ENCODE measurements at regions not wholly inside any gene's neighbourhood (a gene's known extent, or its start where the extent isn't known, plus 50 kb on each side); places are given as distances from the start of the nearest gene placed in this dataset.

DNA sequence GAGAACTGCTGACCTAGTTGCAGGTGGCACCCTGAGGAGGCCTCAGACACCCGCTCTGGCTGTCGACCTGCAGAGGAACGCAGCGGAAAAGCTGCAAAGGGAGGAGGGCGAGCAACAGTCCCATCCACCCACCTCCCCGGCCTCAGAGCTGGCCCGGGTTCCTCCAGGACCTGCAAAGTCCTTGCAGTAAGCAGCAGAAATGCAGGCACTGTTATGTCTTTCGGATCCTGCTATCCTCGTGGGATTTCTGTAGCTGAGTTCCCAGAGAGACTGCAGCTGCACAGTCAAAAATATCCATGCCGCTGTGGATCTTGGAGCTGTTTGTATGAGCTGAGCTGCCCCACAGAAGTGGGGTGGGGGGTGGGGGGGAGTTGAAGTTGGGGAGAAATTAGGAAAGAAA, 251.3 kb downstream of the ANKRD60 start:
- TF ChIP-seq, protein P1, sequence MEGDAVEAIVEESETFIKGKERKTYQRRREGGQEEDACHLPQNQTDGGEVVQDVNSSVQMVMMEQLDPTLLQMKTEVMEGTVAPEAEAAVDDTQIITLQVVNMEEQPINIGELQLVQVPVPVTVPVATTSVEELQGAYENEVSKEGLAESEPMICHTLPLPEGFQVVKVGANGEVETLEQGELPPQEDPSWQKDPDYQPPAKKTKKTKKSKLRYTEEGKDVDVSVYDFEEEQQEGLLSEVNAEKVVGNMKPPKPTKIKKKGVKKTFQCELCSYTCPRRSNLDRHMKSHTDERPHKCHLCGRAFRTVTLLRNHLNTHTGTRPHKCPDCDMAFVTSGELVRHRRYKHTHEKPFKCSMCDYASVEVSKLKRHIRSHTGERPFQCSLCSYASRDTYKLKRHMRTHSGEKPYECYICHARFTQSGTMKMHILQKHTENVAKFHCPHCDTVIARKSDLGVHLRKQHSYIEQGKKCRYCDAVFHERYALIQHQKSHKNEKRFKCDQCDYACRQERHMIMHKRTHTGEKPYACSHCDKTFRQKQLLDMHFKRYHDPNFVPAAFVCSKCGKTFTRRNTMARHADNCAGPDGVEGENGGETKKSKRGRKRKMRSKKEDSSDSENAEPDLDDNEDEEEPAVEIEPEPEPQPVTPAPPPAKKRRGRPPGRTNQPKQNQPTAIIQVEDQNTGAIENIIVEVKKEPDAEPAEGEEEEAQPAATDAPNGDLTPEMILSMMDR (IDR thresholded peaks at IDR 0.05; ENCODE audit: extremely low read depth in 1 of 2, insufficient read depth in 1 of 2, low read depth in 1 of 2, low read length in 2 of 2) = no peak
- no peak for TF ChIP-seq POLR2A (IDR thresholded peaks at IDR 0.05; ENCODE audit: low read depth, low read length)
- TF ChIP-seq POLR2AphosphoS5 (IDR thresholded peaks at IDR 0.05; ENCODE audit: insufficient read depth, low read depth, low read length) = no peak
- no peak for TF ChIP-seq EZH2 (IDR thresholded peaks at IDR 0.05; ENCODE audit: borderline replicate concordance, low read depth, low read length, severe bottlenecking)
- TF ChIP-seq MYC (IDR thresholded peaks at IDR 0.05; ENCODE audit: low read depth, low read length) = no peak
- TF ChIP-seq GATA2 (IDR thresholded peaks at IDR 0.05; ENCODE audit: insufficient read depth, insufficient read length, low read depth, low read length) = no peak
